ENCODE measurements at regions not wholly inside any gene's neighbourhood (a gene's known extent, or its start where the extent isn't known, plus 50 kb on each side); places are given as distances from the start of the nearest gene placed in this dataset.
"Not testable (repeated sequence)": the region's sequence is repeated elsewhere in the genome, so short reads cannot be mapped to it uniquely, and the experiment has no call there.

- DNase-seq = not testable (repeated sequence)
These were observed 50.5 kb upstream of the THOC3 start for GRCh38 chr5:176018598-176018997.

GRCh38 chr5:176020852-176021251, 52.7 kb upstream of the THOC3 start:
- not testable (repeated sequence) for DNase-seq

DNA sequence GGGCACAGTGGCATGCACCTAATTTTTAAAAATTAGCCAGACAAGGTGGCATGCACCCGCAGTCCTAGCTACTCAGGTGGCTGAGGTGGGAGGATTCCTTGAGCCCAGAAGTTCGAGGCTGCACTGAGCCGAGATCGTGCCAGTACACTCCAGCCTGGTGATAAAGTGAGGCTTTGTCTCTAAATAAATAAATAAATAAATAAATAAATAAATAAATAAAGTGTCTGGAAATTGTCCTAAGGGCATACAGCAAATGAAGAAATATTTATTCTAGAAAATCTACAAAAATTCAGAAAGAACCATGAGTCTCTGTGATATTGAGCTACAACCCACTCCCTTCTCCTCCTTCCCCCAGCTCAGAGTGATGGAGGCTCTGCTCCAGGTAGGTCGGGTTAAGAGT, 55.4 kb upstream of the THOC3 start:
- not testable (repeated sequence) for DNase-seq

DNA sequence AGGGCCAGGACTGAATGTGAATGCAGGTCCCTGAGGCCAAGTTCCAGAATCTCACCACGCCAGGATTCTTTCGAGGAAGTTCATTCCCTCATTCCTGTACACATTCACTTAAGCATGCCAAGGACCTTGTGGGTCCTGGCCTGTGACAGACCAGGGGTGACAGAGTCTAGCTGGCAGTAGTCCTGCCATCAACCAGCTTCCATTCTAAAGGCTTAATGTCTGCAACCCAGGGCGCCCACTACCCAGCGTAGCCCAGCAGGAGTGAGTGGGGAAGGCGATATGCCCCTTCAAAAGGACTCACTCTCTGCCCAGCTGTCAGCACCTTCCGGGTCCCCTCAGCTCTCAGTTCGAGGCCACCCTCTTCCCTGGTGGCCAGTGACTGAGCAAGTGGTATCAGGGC, 61.3 kb upstream of the THOC3 start:
- DNase-seq = not testable (repeated sequence)

DNA sequence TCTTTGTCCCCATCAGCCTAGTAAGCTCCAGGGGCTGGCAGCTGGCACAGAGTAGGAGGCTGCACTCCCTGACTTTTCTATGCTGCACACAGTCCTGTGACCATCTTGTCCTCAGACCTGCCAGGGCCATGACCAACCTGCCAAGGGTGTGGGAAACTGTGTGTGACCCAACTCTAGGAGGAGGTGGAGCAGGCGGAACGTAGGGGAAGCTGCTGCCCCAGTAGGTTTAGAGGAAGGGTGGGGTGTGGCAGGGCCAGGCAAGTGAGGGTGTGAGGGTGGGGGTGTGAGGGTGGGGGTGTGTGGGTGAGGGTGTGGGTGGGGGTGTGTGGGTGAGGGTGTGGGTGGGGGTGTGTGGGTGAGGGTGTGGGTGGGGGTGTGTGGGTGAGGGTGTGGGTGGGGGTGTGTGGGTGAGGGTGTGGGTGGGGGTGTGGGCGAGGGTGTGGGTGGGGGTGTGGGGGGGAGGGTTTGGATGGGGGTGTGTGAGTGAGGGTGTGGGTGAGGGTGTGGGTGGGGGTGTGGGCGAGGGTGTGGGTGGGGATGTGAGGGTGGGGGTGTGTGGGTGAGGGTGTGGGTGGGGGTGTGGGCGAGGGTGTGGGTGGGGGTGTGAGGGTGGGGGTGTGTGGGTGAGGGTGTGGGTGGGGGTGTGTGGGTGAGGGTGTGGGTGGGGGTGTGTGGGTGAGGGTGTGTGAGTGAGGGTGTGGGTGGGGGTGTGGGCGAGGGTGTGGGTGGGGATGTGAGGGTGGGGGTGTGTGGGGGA, 62.4 kb upstream of the THOC3 start:
- DNase-seq = not testable (repeated sequence)

DNA sequence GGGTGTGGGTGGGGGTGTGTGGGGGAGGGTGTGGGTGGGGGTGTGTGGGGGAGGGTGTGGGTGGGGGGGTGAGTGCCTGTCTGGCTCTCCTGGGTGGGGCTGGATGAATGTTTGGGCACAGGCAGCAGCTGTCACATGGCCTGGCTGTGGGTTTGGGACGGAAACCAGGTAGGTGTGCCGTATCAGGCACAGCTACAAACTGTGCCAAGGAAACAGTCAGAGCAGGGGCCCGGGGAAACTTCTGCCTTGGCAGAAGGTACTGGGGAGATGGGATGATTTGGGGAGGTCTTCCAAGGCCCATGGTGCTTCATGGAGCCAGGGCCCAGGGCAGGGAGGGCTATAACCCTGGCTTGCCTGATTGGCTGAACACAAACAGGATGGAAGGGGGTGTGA, 63.0 kb upstream of the THOC3 start:
- DNase-seq = not testable (repeated sequence)

DNA sequence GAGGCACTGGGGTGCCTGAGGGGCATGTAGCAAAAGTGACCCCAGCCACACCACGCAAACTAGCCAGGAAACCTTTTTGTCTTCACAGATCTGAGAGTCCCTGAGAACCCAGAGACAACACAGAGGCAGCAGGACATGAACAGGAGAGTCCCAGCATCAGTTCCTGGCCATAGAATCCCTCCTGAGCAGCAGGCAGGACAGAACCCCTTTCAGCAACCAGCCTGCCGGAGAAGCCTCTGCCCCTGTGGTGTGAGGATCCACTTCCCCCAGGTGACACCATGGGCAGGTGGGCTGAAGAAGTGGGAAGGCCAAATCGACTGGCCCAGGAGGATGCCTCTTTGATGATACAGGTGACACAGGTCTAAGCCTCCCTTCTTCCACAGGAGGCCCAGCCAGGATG, 65.1 kb upstream of the THOC3 start:
- not testable (repeated sequence) for DNase-seq

GRCh38 chr5:176034407-176035200, 66.5 kb upstream of the THOC3 start:
- not testable (repeated sequence) for DNase-seq

DNA sequence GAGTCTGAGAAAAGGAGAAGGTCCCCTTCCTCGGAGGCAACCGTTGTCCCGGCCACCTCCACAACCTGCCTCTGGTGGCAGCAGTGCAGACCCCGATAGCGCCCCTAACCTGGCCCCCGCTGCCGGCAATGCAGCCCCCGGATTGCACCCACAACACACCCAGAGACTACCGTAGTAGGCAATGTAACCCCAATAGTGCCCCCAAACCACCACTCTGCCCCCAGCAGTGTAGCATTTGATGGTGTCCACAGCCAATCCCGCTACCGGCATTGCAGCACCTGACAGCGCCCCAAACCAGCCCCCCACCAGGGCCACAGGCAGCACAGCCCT, 67.1 kb upstream of the THOC3 start:
- DNase-seq = not testable (repeated sequence)

DNA sequence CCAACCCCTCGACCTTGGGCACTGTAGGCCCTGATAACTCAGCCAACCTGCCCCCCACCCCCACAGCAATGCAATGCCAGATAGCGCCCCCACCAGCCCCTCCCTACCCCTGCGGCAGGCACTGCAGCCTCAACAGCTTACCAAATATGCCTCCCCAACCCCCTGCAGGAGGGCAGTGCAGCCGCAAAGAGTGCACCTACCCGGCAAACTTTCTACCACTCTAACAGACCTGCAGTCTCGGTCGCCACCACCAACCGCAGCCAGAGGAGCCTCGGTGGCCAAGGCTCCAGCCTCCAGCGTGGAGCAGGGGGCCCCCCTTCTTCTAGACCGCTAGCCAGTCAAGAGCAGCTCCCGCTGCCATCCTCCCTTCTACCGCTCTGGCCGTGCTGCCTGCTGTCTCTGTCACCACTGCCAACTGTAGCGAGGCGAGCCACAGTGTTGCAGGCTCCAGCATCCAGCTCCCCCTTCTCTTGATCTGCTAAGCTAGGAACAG, 67.7 kb upstream of the THOC3 start:
- DNase-seq = not testable (repeated sequence)

GRCh38 chr5:176036391-176036790, 68.3 kb upstream of the THOC3 start:
- not testable (repeated sequence) for DNase-seq

GRCh38 chr5:176037190-176037589, 69.1 kb upstream of the THOC3 start:
- not testable (repeated sequence) for DNase-seq

- not testable (repeated sequence) for DNase-seq
These were observed 72.1 kb upstream of the THOC3 start for GRCh38 chr5:176040105-176040801.

DNA sequence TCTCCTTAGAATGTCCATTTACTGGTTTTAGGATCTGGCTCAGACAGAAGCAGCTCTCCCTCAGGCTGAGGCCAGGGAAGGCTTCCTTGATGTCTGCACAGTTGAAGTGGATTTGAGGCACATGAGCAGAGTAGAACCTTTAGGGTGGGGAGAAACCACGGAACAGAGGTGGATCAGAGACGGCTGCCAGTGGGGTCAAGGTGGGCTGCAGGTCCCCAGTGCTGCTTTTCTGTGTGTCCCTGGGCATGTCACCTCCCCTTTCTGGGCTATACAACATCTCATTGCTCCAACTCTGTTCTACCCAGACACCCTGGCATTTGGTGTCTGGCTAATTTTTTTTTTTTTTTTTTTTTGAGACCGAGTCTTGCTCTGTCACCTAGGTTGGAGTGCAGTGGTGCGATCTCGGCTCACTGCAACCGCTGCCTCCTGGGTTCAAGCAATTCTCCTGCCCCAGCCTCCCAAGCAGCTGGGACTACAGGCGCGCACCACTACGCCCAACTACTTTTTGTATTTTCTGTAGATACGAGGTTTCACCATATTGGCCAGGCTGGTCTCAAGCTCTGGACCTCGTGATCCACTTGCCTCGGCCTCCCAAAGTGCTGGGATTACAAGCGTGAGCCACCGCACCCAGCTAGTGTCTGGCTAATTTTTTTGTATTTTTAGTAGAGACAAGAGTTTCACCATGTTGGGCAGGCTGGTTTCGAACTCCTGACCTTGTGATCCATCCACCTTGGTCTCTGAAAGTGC, 73.3 kb upstream of the THOC3 start:
- DNase-seq = not testable (repeated sequence)

- DNase-seq = not testable (repeated sequence)
These were observed 74.0 kb upstream of the THOC3 start for GRCh38 chr5:176042020-176042658.

GRCh38 chr5:176043252-176043829, 75.2 kb upstream of the THOC3 start:
- DNase-seq = not testable (repeated sequence)

DNA sequence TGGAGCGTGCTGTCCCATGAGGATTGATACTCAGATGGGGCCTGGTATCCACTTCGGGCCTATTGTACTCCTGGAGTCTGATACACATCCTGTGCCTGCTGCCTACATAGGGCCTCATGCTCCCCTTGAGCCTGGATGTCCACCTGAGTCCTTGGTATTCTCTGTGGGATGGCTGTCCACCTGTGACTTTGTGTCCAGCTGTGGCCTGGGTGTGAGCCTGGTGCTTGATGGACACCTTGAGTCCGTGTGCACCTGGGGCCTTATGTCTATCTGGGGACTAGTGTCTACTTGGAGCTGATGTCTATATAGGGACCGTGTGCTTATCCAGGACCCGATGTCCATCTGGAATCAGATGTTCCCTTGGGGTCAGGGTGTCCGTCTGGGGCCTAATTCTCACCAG, 75.9 kb upstream of the THOC3 start:
- not testable (repeated sequence) for DNase-seq

DNA sequence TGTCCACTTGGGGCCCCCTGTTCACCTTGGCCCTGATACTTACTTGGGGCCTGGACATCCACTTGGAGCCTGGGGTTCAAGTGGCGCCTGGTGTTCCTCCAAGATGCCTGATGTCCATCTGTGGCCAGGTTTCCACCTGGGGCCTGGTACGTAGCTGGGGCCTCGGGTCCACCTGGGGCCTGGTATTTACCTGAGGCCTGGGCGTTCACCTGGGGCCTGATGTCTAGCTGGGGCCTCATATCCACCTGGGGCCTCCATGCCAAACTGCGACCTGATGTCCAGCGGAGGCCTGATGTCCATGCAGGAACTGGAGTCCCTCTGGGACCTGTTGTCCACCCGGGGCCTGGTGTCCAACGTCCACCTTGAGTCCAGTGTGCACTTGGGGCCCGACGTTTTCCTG, 76.3 kb upstream of the THOC3 start:
- not testable (repeated sequence) for DNase-seq

- DNase-seq = not testable (repeated sequence)
These were observed 77.3 kb upstream of the THOC3 start for GRCh38 chr5:176045442-176045841.

- not testable (repeated sequence) for DNase-seq
These were observed 80.6 kb upstream of the THOC3 start for GRCh38 chr5:176048671-176049070.

- DNase-seq = not testable (repeated sequence)
These were observed 92.6 kb upstream of the THOC3 start for GRCh38 chr5:176060472-176061268.
